OCI-LY3 (cell line): ENCODE measurements at regions not wholly inside any gene's neighbourhood (a gene's known extent, or its start where the extent isn't known, plus 50 kb on each side); places are given as distances from the start of the nearest gene placed in this dataset.

Source experiments
- EZH2phosphoT487 ChIP-seq: fragments of 200-600 bp; shearing (Covaris generic); IDR thresholded peaks from 2 replicates; pipeline ENCODE4 v1.6.1; 2018; ENCODE audit warnings: antibody characterized with exemption, mixed run types, low read depth
- TF ChIP-seq, protein P1 (sequence below): fragments of 200-600, 300-600 bp; sonication (generic); IDR thresholded peaks from 2 replicates; pipeline ENCODE4 v1.5.1; 2014; ENCODE audit warnings: antibody characterized with exemption, low read length, low read depth

DNA sequence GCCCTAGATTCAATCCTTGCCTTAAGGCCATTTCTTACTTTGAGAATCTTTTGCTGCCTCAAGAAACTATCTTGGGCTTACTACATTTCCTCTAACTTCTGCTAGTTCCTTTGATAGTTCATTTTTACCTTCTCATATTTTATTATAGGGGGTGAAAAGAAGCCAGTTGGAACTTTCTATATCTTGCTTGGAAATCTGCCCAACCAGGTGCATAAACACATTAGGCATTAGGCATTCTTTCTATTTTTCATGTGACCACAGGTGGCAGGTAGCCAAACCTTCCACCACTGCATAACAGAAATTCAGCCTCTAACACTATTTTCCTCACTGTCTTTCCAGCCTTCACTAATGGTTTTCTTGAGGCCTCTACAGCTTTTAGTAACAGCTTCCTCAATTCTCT lies 300.0 kb upstream of the SP8 start:
- TF ChIP-seq, protein P1, sequence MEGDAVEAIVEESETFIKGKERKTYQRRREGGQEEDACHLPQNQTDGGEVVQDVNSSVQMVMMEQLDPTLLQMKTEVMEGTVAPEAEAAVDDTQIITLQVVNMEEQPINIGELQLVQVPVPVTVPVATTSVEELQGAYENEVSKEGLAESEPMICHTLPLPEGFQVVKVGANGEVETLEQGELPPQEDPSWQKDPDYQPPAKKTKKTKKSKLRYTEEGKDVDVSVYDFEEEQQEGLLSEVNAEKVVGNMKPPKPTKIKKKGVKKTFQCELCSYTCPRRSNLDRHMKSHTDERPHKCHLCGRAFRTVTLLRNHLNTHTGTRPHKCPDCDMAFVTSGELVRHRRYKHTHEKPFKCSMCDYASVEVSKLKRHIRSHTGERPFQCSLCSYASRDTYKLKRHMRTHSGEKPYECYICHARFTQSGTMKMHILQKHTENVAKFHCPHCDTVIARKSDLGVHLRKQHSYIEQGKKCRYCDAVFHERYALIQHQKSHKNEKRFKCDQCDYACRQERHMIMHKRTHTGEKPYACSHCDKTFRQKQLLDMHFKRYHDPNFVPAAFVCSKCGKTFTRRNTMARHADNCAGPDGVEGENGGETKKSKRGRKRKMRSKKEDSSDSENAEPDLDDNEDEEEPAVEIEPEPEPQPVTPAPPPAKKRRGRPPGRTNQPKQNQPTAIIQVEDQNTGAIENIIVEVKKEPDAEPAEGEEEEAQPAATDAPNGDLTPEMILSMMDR: no peak
- TF ChIP-seq EZH2phosphoT487: no peak
